ENCODE measurements at regions not wholly inside any gene's neighbourhood (a gene's known extent, or its start where the extent isn't known, plus 50 kb on each side); places are given as distances from the start of the nearest gene placed in this dataset.

GRCh38 chr5:115375893-115376292, 79.4 kb upstream of the CCDC112 start:
- H3K4me3 ChIP-seq (ENCODE audit: control insufficient read depth in 1 of 2, extremely low read depth in 1 of 2, low read length in 1 of 2) = no peak overlapping the region
- POLR2A ChIA-PET = no interaction called here
- no peaks in the 10 kb centered on the region for H3K36me3 Mint-ChIP-seq
- no peaks in the 10 kb centered on the region for H3K27me3 ChIP-seq (replicated peaks in 1 of 2; ENCODE audit: control insufficient read depth in 2 of 2, extremely low read depth in 1 of 2, insufficient read depth in 2 of 2, low read length in 1 of 2)
- WGBS (ENCODE audit: insufficient coverage) = 87% methylated on average over 3 of the region's 5 CpGs
- no peaks in the 10 kb centered on the region for H3K9me3 ChIP-seq
- H3K4me1 Mint-ChIP-seq = peaks cover 0 to 11% (median 3%) of the 10 kb centered on the region in 3 donors
- CTCF ChIA-PET = interaction anchor here in 1 of 2 donors (0.7 kb wide), 1 partner anchor 198 kb away, joined by 5 read pairs; no protein-coding TSS in a partner anchor
- H3K36me3 ChIP-seq (ENCODE audit: control insufficient read depth in 2 of 2, extremely low read depth in 1 of 2, insufficient read depth in 1 of 2, low read length in 1 of 2) = no peaks in the 10 kb centered on the region
- peaks cover 0 to 9% of the 10 kb centered on the region in 2 donors for H3K27me3 Mint-ChIP-seq
- no peaks in the 10 kb centered on the region for H3K9me3 Mint-ChIP-seq
- no peak for ATAC-seq (replicated peaks in 1 of 4)
- no peak overlapping the region for H3K27ac Mint-ChIP-seq
- no peak for DNase-seq
- no peak overlapping the region for H3K4me3 Mint-ChIP-seq
- H3K27ac ChIP-seq (ENCODE audit: low read length) = no peak overlapping the region
- H3K4me1 ChIP-seq (ENCODE audit: control insufficient read depth in 1 of 2, extremely low read depth in 1 of 2, insufficient read depth in 2 of 2, low read length in 2 of 2) = no peaks in the 10 kb centered on the region

DNA sequence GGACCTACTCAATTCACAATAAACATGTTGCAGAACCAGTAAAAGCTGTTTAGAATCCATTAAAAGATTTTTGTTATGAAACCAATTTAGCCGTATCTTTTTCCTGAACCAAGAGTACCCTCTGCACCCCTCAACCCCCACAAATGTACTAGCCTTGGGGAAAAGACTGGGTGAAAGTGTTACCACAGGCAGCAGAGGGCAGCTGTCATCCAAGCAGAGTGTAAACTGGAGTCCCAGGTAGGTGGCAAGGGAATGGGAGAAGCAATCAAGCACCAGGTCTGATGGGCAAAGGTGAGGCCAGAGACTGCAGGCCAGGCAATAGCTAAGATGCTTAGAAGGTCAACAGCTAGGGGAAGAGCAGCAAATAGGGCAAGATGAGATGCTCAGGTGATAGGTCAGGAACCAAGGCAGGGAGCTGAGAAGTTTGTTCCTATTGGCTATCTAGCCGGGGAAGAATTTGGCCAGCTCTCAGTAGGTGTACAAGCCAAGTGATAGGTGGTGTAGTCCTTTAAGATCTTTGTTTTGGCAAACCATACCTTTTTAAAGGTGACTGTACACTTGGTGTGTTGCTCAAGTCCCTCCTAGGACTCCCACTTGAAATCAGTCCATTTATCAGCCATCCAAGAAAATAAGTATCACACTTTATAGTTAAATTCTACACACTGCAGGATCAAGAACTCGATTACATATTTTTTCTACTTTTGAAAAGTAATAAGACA, 77.8 kb upstream of the CCDC112 start:
- ATAC-seq (replicated peaks in 1 of 4) (no peak), DNase-seq (no peak)
- no peaks in the 10 kb centered on the region for H3K9me3 Mint-ChIP-seq
- H3K4me3 Mint-ChIP-seq = no peak overlapping the region
- H3K4me3 ChIP-seq (ENCODE audit: control insufficient read depth in 1 of 2, extremely low read depth in 1 of 2, low read length in 1 of 2) = no peak overlapping the region
- peaks cover 0 to 4% of the 10 kb centered on the region in 2 experiments for H3K27me3 ChIP-seq (replicated peaks in 1 of 2; ENCODE audit: control insufficient read depth in 2 of 2, extremely low read depth in 1 of 2, insufficient read depth in 2 of 2, low read length in 1 of 2)
- H3K27me3 Mint-ChIP-seq = peaks cover 0 to 9% of the 10 kb centered on the region in 2 donors
- no peak overlapping the region for H3K27ac ChIP-seq (ENCODE audit: low read length)
- no peaks in the 10 kb centered on the region for H3K9me3 ChIP-seq
- no CpG with 5 or more reads among the region's 3 CpGs for WGBS (ENCODE audit: insufficient coverage)
- CTCF ChIA-PET = no interaction called here
- no peaks in the 10 kb centered on the region for H3K4me1 ChIP-seq (ENCODE audit: control insufficient read depth in 1 of 2, extremely low read depth in 1 of 2, insufficient read depth in 2 of 2, low read length in 2 of 2)
- H3K4me1 Mint-ChIP-seq = peaks cover 0 to 8% (median 1%) of the 10 kb centered on the region in 3 donors
- POLR2A ChIA-PET = no interaction called here
- no peaks in the 10 kb centered on the region for H3K36me3 Mint-ChIP-seq
- H3K27ac Mint-ChIP-seq = no peak overlapping the region
- no peaks in the 10 kb centered on the region for H3K36me3 ChIP-seq (ENCODE audit: control insufficient read depth in 2 of 2, extremely low read depth in 1 of 2, insufficient read depth in 1 of 2, low read length in 1 of 2)

DNA sequence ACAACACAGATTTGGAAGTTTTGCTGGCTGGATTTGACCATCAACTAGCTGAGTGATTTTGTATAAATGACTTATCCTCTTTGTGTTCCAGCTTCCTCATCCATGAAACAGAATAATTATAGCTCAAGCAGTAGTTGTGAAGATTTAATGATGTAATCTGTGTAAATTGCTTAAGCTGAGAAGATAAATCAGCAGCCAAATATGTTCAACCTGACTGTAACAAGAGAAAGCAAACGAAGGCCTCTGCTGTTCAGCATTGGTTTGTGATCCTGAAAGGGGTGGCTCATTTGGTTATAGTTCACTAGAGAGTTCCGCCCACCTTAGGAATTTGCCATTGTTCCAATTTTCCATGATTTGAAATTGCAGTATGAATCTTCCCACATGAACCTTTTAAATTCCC, 75.7 kb upstream of the CCDC112 start:
- peaks cover 5 to 20% of the 10 kb centered on the region in 2 donors for H3K27me3 Mint-ChIP-seq
- DNase-seq = no peak
- Histone ChIP-seq H3K9me3 (no peaks in the 10 kb centered on the region), H3K4me1 (ENCODE audit: control insufficient read depth in 1 of 2, extremely low read depth in 1 of 2, insufficient read depth in 2 of 2, low read length in 2 of 2) (no peaks in the 10 kb centered on the region), H3K4me3 (ENCODE audit: control insufficient read depth in 1 of 2, extremely low read depth in 1 of 2, low read length in 1 of 2) (no peak overlapping the region), H3K27ac (ENCODE audit: low read length) (no peak overlapping the region), H3K27me3 (replicated peaks in 1 of 2; ENCODE audit: control insufficient read depth in 2 of 2, extremely low read depth in 1 of 2, insufficient read depth in 2 of 2, low read length in 1 of 2) (peaks cover 0 to 12% of the 10 kb centered on the region in 2 experiments), H3K36me3 (ENCODE audit: control insufficient read depth in 2 of 2, extremely low read depth in 1 of 2, insufficient read depth in 1 of 2, low read length in 1 of 2) (no peaks in the 10 kb centered on the region)
- ChIA-PET POLR2A (no interaction called here), CTCF (no interaction called here)
- H3K4me1 Mint-ChIP-seq = no peaks in the 10 kb centered on the region
- ATAC-seq (replicated peaks in 1 of 4) = no peak
- H3K36me3 Mint-ChIP-seq = no peaks in the 10 kb centered on the region
- 78% methylated on average over 1 of the region's 2 CpGs for WGBS (ENCODE audit: insufficient coverage)
- H3K9me3 Mint-ChIP-seq = no peaks in the 10 kb centered on the region
- H3K4me3 Mint-ChIP-seq = no peak overlapping the region
- no peak overlapping the region for H3K27ac Mint-ChIP-seq

DNA sequence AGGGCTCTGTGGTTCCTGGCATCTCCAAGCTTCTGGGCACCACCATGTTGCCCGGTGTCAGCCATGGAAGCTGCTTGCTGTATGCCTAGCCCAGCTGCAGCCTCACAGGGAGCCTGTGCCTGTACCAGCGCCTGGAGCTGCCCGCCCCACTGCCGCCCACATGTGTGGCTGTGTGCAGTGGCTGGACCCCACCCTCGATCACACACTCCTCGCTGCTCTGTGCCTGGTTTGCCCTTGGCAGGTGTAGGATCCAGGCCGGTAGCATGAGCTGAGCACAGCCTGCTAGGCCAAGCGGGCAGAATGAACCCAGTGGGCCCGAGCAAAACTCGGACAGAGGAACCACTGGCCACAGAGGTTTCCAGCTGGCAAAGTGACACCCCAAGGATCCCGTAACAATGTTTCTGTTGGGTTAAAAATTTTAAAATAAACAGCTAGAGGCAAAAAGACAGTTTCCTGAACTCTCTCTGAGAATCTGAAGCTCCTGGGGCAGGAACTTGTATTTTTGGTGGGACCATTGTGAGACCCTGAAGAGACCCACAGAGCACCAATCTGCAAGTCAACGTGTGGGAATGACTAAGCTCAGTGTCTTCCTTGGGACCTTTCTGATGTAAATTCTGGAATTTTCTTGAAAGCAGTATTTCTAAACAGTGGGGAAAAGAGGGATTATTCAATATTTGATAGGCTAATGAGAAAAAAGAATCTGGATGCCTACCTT, 73.1 kb upstream of the CCDC112 start:
- no peaks in the 10 kb centered on the region for H3K4me1 ChIP-seq (ENCODE audit: control insufficient read depth in 1 of 2, extremely low read depth in 1 of 2, insufficient read depth in 2 of 2, low read length in 2 of 2)
- no peaks in the 10 kb centered on the region for H3K36me3 Mint-ChIP-seq
- CTCF ChIA-PET = no interaction called here
- WGBS (ENCODE audit: insufficient coverage) = 84% methylated on average over 10 of the region's 12 CpGs
- no peaks in the 10 kb centered on the region for H3K9me3 ChIP-seq
- no peak overlapping the region for H3K27ac Mint-ChIP-seq
- no peaks in the 10 kb centered on the region for H3K4me1 Mint-ChIP-seq
- no peak overlapping the region for H3K4me3 Mint-ChIP-seq
- no peak overlapping the region for H3K27ac ChIP-seq (ENCODE audit: low read length)
- ATAC-seq (replicated peaks in 1 of 4) (no peak), DNase-seq (no peak)
- H3K4me3 ChIP-seq (ENCODE audit: control insufficient read depth in 1 of 2, extremely low read depth in 1 of 2, low read length in 1 of 2) = no peak overlapping the region
- no peaks in the 10 kb centered on the region for H3K36me3 ChIP-seq (ENCODE audit: control insufficient read depth in 2 of 2, extremely low read depth in 1 of 2, insufficient read depth in 1 of 2, low read length in 1 of 2)
- H3K9me3 Mint-ChIP-seq = no peaks in the 10 kb centered on the region
- H3K27me3 Mint-ChIP-seq = peaks cover 5 to 21% of the 10 kb centered on the region in 2 donors
- H3K27me3 ChIP-seq (replicated peaks in 1 of 2; ENCODE audit: control insufficient read depth in 2 of 2, extremely low read depth in 1 of 2, insufficient read depth in 2 of 2, low read length in 1 of 2) = peaks cover 0 to 12% of the 10 kb centered on the region in 2 experiments
- POLR2A ChIA-PET = no interaction called here

DNA sequence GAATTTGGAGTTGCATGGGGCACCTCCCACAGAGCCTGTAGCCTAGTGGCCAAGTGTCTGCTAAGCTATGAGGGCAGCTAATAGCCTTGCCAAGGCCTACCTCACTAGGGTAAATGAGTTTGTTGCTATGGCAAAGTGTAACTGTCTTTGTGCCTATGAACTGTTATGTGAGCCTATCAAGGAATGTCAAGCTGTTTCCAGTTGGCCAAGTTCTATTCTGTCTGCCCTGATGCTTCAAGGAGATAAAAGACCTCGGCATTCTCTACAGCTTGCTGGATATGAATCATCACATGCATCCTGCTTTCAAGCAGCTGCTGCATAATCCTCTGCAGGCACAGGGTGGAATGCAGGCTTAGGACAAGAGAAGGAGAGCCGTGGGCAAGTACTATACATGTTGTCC, 69.8 kb upstream of the CCDC112 start:
- CTCF ChIA-PET = no interaction called here

DNA sequence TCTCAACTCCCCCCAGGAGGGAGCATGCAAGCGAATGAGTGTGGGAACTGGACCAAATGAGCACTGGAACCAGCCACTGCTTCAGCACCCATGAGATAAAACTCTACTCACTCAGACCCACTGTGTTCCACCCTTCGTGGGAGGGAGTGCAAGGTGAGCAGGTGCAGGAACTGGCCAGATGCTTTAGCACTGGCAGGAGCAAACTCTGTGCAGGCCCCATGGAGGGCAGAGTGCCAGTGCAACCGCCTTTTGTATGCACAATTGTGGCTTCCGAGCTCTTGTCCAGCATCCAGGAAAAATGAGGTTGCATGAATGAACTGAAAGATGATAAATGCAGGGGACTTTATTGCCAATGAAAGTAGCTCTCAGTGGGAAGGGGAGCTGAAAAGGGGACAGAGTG, 67.4 kb upstream of the CCDC112 start:
- H3K27ac ChIP-seq (ENCODE audit: low read length) = no peak overlapping the region
- Mint-ChIP-seq H3K4me1 (no peaks in the 10 kb centered on the region), H3K27me3 (peaks cover 5 to 21% of the 10 kb centered on the region in 2 donors), H3K4me3 (no peak overlapping the region), H3K36me3 (no peaks in the 10 kb centered on the region), H3K9me3 (no peaks in the 10 kb centered on the region), H3K27ac (no peak overlapping the region)
- POLR2A ChIA-PET = interaction anchor here in 1 of 2 donors (0.6 kb wide), 1 partner anchor 33 kb away, joined by 3 read pairs; no protein-coding TSS in a partner anchor
- no peaks in the 10 kb centered on the region for H3K4me1 ChIP-seq (ENCODE audit: control insufficient read depth in 1 of 2, extremely low read depth in 1 of 2, insufficient read depth in 2 of 2, low read length in 2 of 2)
- no peaks in the 10 kb centered on the region for H3K36me3 ChIP-seq (ENCODE audit: control insufficient read depth in 2 of 2, extremely low read depth in 1 of 2, insufficient read depth in 1 of 2, low read length in 1 of 2)
- WGBS (ENCODE audit: insufficient coverage) = 88% methylated on average over 2 of the region's 4 CpGs
- CTCF ChIA-PET = no interaction called here
- no peaks in the 10 kb centered on the region for H3K9me3 ChIP-seq
- no peak for ATAC-seq (replicated peaks in 1 of 4)
- H3K27me3 ChIP-seq (replicated peaks in 1 of 2; ENCODE audit: control insufficient read depth in 2 of 2, extremely low read depth in 1 of 2, insufficient read depth in 2 of 2, low read length in 1 of 2) = peaks cover 0 to 7% of the 10 kb centered on the region in 2 experiments
- DNase-seq = no peak
- no peak overlapping the region for H3K4me3 ChIP-seq (ENCODE audit: control insufficient read depth in 1 of 2, extremely low read depth in 1 of 2, low read length in 1 of 2)

More for the DNA sequence above, 69.8 kb upstream of the CCDC112 start:
- POLR2A ChIA-PET = no interaction called here
- no peak for DNase-seq
- H3K27ac ChIP-seq (ENCODE audit: low read length) = no peak overlapping the region
- Mint-ChIP-seq H3K4me3 (no peak overlapping the region), H3K36me3 (no peaks in the 10 kb centered on the region), H3K27me3 (peaks cover 5 to 17% of the 10 kb centered on the region in 2 donors), H3K9me3 (no peaks in the 10 kb centered on the region), H3K27ac (no peak overlapping the region), H3K4me1 (no peaks in the 10 kb centered on the region)
- H3K27me3 ChIP-seq (replicated peaks in 1 of 2; ENCODE audit: control insufficient read depth in 2 of 2, extremely low read depth in 1 of 2, insufficient read depth in 2 of 2, low read length in 1 of 2) = peaks cover 0 to 12% of the 10 kb centered on the region in 2 experiments
- no peaks in the 10 kb centered on the region for H3K4me1 ChIP-seq (ENCODE audit: control insufficient read depth in 1 of 2, extremely low read depth in 1 of 2, insufficient read depth in 2 of 2, low read length in 2 of 2)
- no peaks in the 10 kb centered on the region for H3K36me3 ChIP-seq (ENCODE audit: control insufficient read depth in 2 of 2, extremely low read depth in 1 of 2, insufficient read depth in 1 of 2, low read length in 1 of 2)
- H3K4me3 ChIP-seq (ENCODE audit: control insufficient read depth in 1 of 2, extremely low read depth in 1 of 2, low read length in 1 of 2) = no peak overlapping the region
- no peaks in the 10 kb centered on the region for H3K9me3 ChIP-seq
- WGBS (ENCODE audit: insufficient coverage) = 17% methylated on average over 1 of the region's 2 CpGs
- ATAC-seq (replicated peaks in 1 of 4) = no peak

All from T-cell (primary cell).